ENCODE measurements at regions not wholly inside any gene's neighbourhood (a gene's known extent, or its start where the extent isn't known, plus 50 kb on each side); places are given as distances from the start of the nearest gene placed in this dataset.

GRCh38 chr5:116769470-116769869 lies 194.8 kb upstream of the SEMA6A start:
- Histone ChIP-seq H3K27ac (ENCODE audit: low read depth) (no peak overlapping the region), H3K79me2 (replicated peaks; ENCODE audit: insufficient read depth) (no peaks in the 10 kb centered on the region), H3K4me1 (ENCODE audit: insufficient read depth) (peaks cover 30% of the 10 kb centered on the region), H3K4me3 (no peak overlapping the region), H3F3A (replicated peaks; ENCODE audit: low read depth) (peaks cover 6% of the 10 kb centered on the region; the same call in 1 of the 2 replicates), H3K27me3 (ENCODE audit: insufficient read depth) (no peaks in the 10 kb centered on the region), H3K4me2 (no peak overlapping the region), H3K9me2 (ENCODE audit: insufficient read depth) (no peaks in the 10 kb centered on the region), H4K20me1 (replicated peaks; ENCODE audit: insufficient read depth) (no peaks in the 10 kb centered on the region), H3K36me3 (ENCODE audit: insufficient read depth) (no peaks in the 10 kb centered on the region), H2AFZ (no peak overlapping the region)
- Mint-ChIP-seq H3K27ac (no peak overlapping the region), H3K4me1 (peaks cover 36% of the 10 kb centered on the region), H3K9me3 (no peaks in the 10 kb centered on the region), H3K36me3 (ENCODE audit: low read depth) (no peaks in the 10 kb centered on the region), H3K27me3 (ENCODE audit: insufficient read depth, low read depth, poor library complexity) (no peaks in the 10 kb centered on the region), H3K4me3 (no peak overlapping the region)
- DNase-seq (ENCODE audit: low spot score) (no peak), ATAC-seq (no peak)
- no peak for TF ChIP-seq ZNF331 (CRISPR knock-in tag; IDR thresholded peaks at IDR 0.05; ENCODE audit: low read depth)
- no peak for TF ChIP-seq POLR2AphosphoS5 (IDR thresholded peaks at IDR 0.05; ENCODE audit: low read depth)

GRCh38 chr5:116766470-116766947 lies 191.9 kb upstream of the SEMA6A start:
- ATAC-seq = no peak
- no peaks in the 10 kb centered on the region for H3F3A ChIP-seq (replicated peaks; ENCODE audit: low read depth)
- H3K27ac ChIP-seq (ENCODE audit: low read depth) = no peak overlapping the region
- H2AFZ ChIP-seq = no peak overlapping the region
- Mint-ChIP-seq H3K36me3 (ENCODE audit: low read depth) (no peaks in the 10 kb centered on the region), H3K27me3 (ENCODE audit: insufficient read depth, low read depth, poor library complexity) (peaks cover 6% of the 10 kb centered on the region), H3K4me1 (peaks cover 25% of the 10 kb centered on the region), H3K9me3 (no peaks in the 10 kb centered on the region), H3K4me3 (no peak overlapping the region), H3K27ac (no peak overlapping the region)
- no peaks in the 10 kb centered on the region for H4K20me1 ChIP-seq (replicated peaks; ENCODE audit: insufficient read depth)
- no peaks in the 10 kb centered on the region for H3K27me3 ChIP-seq (ENCODE audit: insufficient read depth)
- H3K36me3 ChIP-seq (ENCODE audit: insufficient read depth) = no peaks in the 10 kb centered on the region
- peaks cover 18% of the 10 kb centered on the region for H3K4me1 ChIP-seq (ENCODE audit: insufficient read depth)
- H3K79me2 ChIP-seq (replicated peaks; ENCODE audit: insufficient read depth) = no peaks in the 10 kb centered on the region
- H3K4me3 ChIP-seq = no peak overlapping the region
- DNase-seq (ENCODE audit: low spot score) = no peak
- no peak overlapping the region for H3K4me2 ChIP-seq
- TF ChIP-seq NANOG (IDR thresholded peaks at IDR 0.05; ENCODE audit: borderline replicate concordance) (no peak), ZNF114 (CRISPR knock-in tag; IDR thresholded peaks at IDR 0.05) (no peak), STAT1 (IDR thresholded peaks at IDR 0.05; ENCODE audit: unreplicated experiment) (no peak)
- TF ChIP-seq, protein P1, sequence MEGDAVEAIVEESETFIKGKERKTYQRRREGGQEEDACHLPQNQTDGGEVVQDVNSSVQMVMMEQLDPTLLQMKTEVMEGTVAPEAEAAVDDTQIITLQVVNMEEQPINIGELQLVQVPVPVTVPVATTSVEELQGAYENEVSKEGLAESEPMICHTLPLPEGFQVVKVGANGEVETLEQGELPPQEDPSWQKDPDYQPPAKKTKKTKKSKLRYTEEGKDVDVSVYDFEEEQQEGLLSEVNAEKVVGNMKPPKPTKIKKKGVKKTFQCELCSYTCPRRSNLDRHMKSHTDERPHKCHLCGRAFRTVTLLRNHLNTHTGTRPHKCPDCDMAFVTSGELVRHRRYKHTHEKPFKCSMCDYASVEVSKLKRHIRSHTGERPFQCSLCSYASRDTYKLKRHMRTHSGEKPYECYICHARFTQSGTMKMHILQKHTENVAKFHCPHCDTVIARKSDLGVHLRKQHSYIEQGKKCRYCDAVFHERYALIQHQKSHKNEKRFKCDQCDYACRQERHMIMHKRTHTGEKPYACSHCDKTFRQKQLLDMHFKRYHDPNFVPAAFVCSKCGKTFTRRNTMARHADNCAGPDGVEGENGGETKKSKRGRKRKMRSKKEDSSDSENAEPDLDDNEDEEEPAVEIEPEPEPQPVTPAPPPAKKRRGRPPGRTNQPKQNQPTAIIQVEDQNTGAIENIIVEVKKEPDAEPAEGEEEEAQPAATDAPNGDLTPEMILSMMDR (conservative IDR thresholded peaks at IDR 0.05; ENCODE audit: low read depth in 2 of 2) = no peak
- no peaks in the 10 kb centered on the region for H3K9me2 ChIP-seq (ENCODE audit: insufficient read depth)

- H3K27ac Mint-ChIP-seq = no peak overlapping the region
- Histone ChIP-seq H3K27ac (ENCODE audit: low read depth) (no peak overlapping the region), H3K4me2 (no peak overlapping the region), H3K79me2 (replicated peaks; ENCODE audit: insufficient read depth) (no peaks in the 10 kb centered on the region), H3K4me3 (no peak overlapping the region), H2AFZ (peak overlapping the region; percentile 25; the same call in 1 of the 2 replicates), H3K4me1 (ENCODE audit: insufficient read depth) (peaks cover 17% of the 10 kb centered on the region), H3F3A (replicated peaks; ENCODE audit: low read depth) (no peaks in the 10 kb centered on the region), H3K9me2 (ENCODE audit: insufficient read depth) (no peaks in the 10 kb centered on the region), H3K36me3 (ENCODE audit: insufficient read depth) (no peaks in the 10 kb centered on the region), H3K27me3 (ENCODE audit: insufficient read depth) (no peaks in the 10 kb centered on the region), H4K20me1 (replicated peaks; ENCODE audit: insufficient read depth) (no peaks in the 10 kb centered on the region)
- H3K36me3 Mint-ChIP-seq (ENCODE audit: low read depth) = no peaks in the 10 kb centered on the region
- no peak for ATAC-seq
- H3K9me3 Mint-ChIP-seq = no peaks in the 10 kb centered on the region
- H3K4me3 Mint-ChIP-seq = no peak overlapping the region
- DNase-seq (ENCODE audit: low spot score) = no peak
- H3K27me3 Mint-ChIP-seq (ENCODE audit: insufficient read depth, low read depth, poor library complexity) = peaks cover 6% of the 10 kb centered on the region
- peaks cover 21% of the 10 kb centered on the region for H3K4me1 Mint-ChIP-seq
- no peak for TF ChIP-seq EZH2 (IDR thresholded peaks at IDR 0.05; ENCODE audit: low read depth, unreplicated experiment)
- TF ChIP-seq, protein P2, sequence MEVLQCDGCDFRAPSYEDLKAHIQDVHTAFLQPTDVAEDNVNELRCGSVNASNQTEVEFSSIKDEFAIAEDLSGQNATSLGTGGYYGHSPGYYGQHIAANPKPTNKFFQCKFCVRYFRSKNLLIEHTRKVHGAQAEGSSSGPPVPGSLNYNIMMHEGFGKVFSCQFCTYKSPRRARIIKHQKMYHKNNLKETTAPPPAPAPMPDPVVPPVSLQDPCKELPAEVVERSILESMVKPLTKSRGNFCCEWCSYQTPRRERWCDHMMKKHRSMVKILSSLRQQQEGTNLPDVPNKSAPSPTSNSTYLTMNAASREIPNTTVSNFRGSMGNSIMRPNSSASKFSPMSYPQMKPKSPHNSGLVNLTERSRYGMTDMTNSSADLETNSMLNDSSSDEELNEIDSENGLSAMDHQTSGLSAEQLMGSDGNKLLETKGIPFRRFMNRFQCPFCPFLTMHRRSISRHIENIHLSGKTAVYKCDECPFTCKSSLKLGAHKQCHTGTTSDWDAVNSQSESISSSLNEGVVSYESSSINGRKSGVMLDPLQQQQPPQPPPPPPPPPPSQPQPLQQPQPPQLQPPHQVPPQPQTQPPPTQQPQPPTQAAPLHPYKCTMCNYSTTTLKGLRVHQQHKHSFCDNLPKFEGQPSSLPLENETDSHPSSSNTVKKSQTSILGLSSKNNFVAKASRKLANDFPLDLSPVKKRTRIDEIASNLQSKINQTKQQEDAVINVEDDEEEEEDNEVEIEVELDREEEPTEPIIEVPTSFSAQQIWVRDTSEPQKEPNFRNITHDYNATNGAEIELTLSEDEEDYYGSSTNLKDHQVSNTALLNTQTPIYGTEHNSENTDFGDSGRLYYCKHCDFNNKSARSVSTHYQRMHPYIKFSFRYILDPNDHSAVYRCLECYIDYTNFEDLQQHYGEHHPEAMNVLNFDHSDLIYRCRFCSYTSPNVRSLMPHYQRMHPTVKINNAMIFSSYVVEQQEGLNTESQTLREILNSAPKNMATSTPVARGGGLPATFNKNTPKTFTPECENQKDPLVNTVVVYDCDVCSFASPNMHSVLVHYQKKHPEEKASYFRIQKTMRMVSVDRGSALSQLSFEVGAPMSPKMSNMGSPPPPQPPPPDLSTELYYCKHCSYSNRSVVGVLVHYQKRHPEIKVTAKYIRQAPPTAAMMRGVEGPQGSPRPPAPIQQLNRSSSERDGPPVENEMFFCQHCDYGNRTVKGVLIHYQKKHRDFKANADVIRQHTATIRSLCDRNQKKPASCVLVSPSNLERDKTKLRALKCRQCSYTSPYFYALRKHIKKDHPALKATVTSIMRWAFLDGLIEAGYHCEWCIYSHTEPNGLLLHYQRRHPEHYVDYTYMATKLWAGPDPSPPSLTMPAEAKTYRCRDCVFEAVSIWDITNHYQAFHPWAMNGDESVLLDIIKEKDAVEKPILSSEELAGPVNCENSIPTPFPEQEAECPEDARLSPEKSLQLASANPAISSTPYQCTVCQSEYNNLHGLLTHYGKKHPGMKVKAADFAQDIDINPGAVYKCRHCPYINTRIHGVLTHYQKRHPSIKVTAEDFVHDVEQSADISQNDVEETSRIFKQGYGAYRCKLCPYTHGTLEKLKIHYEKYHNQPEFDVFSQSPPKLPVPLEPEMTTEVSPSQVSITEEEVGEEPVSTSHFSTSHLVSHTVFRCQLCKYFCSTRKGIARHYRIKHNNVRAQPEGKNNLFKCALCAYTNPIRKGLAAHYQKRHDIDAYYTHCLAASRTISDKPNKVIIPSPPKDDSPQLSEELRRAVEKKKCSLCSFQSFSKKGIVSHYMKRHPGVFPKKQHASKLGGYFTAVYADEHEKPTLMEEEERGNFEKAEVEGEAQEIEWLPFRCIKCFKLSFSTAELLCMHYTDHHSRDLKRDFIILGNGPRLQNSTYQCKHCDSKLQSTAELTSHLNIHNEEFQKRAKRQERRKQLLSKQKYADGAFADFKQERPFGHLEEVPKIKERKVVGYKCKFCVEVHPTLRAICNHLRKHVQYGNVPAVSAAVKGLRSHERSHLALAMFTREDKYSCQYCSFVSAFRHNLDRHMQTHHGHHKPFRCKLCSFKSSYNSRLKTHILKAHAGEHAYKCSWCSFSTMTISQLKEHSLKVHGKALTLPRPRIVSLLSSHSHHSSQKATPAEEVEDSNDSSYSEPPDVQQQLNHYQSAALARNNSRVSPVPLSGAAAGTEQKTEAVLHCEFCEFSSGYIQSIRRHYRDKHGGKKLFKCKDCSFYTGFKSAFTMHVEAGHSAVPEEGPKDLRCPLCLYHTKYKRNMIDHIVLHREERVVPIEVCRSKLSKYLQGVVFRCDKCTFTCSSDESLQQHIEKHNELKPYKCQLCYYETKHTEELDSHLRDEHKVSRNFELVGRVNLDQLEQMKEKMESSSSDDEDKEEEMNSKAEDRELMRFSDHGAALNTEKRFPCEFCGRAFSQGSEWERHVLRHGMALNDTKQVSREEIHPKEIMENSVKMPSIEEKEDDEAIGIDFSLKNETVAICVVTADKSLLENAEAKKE (CRISPR knock-in tag; IDR thresholded peaks at IDR 0.05) = no peak
Observed at GRCh38 chr5:116765441-116765840, 190.8 kb upstream of the SEMA6A start.

All from GM23338 (cell line).